Activated CD8-positive, alpha-beta memory T cell treated with anti-CD3 and anti-CD28 coated beads for 4 hours (primary cell): ENCODE measurements at regions not wholly inside any gene's neighbourhood (a gene's known extent, or its start where the extent isn't known, plus 50 kb on each side); places are given as distances from the start of the nearest gene placed in this dataset.

Experiments used
- DNase-seq, 2 donors: peaks; one replicate each; pipeline ENCODE4 v3.0.0-alpha.2; 2020; ENCODE audit warnings: low read depth in 2 of 2

DNA sequence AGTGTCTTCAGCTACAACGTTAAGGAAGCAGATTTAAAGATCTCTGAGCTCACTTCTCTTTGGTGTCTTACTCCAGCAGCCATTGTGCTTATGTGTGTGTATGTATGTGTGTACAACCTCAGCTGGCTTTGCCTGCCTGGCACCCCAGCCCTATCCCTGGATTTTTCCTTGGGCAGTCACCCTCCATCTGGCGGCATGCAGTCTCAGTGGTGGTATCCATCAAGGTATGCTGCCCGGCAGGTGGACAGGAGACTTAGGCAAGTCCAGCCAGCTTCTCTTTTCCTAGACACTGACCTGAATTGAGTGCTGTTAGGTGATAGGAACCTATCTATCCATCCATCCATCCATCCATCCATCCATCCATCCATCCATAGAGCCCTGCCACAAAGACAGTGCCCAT lies 280.8 kb upstream of the CCL2 start:
- no peak for DNase-seq

DNA sequence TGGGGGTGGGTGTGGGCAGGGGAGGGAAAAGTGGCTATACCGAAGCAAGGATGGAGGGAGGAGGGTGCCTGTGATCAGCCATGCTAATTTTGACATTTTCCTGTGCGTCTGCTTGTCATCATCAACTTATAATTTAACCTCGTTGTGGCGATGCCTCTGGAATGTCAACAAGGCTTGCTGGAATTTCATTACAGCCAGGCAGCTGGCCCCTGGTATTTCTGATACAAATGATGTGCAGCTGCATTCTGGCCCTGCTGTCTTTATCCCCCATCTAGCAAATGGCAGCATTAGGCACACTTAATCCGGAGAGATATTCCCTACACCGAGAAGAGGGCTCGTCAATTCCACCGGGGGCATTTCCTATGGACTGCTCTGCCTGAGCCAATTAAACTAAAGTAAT lies 278.3 kb upstream of the CCL2 start:
- no peak for DNase-seq

DNA sequence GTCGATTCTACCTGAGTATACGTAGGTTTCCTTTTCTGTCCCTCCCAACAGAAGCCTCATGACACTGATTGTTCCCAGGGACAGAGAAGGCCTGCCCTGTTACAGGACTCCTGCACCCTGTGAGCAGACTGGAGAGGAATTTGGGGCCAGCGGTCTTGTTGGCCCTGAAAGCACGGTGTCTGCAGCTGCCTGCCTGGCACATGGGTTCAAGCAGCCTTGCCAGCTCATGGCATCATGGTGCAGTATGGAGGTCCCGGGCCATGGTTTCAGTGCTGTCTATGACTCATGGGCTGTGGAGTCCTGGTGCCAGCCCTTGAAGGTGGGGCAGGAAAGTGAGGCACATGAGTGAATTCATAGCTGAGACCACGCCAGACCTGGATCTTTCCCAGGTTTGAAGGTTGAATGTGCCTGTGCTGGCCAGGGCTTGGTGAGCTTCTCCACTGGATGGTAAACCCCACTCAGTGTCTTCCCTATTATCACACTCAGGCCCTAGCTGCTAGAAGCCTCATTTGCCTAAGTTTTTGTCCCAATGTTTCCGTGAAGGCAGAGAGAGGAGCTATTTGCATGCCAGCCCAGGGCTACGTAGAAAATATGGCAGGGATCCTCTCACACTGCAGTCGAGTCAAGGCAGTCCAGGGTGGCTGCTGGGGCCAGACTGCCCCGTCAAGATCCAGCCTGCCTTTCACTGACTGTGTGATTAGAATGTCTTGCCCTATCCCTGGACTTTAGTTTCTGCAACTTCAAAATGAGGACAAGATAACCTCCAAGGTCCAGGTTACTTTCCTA lies 277.2 kb upstream of the CCL2 start:
- no peak for DNase-seq

DNA sequence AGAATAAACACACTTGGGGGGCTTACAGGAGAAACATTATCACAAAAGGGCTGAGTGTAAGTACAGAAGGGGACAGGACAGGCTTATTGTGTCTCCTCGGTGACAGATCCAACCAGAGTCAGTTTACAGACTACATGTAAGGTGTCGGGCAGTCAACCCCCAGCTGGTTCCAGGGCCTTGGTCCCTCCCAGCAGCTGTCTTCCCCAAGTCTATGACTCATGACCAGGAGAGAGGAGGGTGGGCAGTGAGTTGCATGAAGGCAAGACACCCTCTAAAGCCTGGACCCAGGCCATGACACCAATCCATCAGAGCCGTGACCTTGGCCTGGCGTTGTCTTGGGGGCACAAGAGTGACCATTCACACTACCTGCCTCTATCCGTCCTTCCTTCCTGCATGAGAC lies 276.2 kb upstream of the CCL2 start:
- no peak for DNase-seq

DNA sequence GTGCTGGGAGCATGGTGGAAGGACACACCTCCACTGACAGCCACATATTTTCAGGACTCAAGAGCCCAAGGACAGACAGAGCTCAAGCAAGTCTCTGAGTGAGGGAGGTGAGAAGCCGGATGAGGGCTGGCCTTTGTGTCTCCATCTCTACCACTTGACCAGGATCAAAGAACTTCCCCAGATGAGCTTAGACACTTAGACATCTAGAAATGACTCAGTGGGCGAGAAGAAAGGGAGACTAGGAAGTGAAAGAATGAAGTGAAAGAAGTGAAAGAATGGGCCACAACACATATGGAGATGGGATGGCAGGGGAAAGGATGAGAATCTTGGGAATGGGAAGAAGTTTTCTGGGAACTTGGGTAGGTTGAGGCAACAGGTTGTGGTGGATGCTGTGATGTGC lies 274.9 kb upstream of the CCL2 start:
- DNase-seq = no peak

DNA sequence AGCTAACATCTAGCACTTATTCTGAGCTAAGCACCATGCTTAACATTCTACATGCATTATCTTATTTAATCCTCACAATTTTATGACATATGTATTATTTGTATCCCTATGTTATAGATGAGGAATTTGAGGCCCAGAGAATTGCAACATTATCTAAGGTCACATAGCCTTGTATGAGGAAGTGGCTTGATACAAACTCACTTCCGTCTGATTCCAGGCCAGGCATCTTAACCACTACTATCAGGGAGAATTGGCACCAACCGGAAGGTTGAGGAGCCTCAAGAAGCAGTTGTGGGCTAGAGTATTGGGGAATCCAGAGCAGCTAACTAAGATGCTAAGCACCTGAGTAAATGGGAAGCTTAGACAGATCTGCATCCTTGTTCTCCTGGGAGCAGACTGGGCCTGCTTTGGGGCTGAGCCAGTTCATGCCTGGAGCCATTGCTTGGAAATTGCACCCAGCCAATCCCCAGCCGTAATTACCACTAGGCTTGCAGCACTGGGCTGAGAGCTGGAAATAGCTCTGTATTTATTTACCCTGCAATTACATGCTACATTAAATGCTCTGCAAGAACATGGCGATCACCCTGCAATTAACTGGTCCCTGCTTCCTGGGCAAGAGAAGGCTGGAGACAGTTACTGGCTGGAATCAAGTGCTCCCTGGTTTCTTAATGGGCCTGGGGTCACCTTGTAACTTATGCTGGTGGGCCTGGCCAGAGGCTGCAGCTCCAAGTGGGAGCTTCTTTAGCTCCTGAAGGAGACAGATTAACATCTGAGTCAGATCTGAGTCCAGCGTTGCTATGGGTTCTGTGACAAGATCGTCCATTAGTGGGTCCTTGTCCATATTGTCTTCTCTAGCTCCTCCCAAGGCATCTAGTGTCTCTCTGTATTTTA lies 273.1 kb upstream of the CCL2 start:
- no peak for DNase-seq

DNA sequence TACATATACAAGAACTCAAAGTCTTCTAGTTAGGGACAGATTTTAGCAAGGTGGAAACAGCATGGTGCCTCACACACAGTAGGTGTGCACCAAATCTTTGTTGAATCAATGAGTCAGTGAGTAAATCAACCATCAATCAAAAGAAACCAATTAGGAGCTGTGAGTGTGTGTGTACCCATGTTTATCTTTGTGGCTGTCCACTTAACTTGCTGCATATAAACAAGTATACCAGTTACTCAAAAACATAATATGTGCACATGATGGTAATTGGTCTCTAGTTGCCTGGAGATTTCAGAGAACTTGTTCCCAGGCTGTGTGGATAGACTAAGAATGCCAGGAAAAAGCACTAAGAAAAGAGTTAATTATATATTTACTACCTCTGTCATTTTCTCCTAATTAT lies 272.2 kb upstream of the CCL2 start:
- DNase-seq = no peak

DNA sequence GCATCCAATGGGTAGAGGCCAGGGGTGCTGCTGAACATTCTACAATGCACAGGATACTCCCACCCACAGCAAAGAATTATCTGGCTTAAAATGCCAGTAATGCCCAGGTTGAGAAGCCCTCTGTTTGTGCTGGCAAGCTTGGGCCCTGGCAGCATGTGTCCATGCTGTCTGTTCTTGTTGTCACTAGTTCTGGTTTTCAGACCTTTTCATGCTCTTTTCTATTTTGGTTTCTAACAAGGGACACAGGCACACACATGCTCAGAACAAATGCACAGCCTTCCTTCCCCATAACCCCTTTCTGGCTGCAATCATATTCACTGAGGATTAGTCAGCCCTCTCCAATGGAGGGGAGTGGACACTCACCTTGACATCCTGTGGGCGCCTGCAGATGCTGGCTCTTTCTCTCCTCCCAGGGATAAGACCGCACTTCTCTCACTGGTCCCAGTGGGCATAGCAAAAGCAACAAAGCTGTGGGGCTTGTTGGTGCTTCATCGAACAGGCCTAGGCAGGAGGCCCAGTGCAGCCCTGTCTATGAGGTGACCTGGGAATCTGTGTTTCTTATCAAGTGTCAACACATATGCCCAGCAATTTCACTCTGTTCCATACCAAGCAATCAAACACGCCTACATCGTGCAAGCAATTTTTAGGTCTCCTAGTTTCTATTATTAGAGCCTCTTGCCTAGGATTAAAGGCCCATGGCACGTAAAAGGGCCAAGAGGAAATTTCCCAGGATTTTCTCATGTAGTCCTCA lies 271.1 kb upstream of the CCL2 start:
- no peak for DNase-seq

DNA sequence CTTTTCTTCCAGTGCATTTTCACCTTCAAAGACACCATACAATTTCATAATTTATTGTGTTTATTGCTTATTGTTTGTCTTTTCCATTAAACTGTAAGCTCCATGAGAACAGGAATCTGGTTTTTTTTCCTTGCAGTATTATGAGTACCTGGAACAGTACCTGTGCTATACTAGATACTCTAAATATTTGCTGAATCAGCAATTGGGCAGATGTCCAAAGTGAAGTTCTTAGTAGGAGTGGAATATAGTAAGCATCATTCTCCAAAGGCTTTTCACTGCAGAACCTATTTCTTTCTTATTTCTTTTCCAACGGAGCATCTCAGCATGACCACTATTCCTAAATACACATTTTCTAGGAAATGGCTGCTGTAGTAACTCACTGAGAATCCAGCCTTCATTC lies 269.0 kb upstream of the CCL2 start:
- DNase-seq = no peak

DNA sequence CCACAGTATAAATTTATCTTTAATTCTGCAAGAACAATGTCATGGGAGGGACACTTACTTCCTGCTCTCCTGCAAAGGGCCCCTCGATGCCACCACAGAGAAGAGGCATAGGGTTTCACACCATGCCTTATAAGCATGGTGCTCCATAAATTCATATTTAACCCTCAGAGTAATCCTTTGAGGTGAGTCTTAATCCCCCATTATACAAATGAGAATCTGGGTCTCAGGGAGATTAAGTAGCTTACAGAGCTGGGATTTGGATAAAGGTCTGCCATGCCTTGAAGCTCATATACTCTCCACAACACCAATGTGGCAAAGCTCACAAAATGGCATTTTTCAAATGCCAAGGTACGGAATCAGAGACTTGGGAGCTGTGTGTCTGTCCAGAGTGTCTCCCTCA lies 268.5 kb upstream of the CCL2 start:
- no peak for DNase-seq

DNA sequence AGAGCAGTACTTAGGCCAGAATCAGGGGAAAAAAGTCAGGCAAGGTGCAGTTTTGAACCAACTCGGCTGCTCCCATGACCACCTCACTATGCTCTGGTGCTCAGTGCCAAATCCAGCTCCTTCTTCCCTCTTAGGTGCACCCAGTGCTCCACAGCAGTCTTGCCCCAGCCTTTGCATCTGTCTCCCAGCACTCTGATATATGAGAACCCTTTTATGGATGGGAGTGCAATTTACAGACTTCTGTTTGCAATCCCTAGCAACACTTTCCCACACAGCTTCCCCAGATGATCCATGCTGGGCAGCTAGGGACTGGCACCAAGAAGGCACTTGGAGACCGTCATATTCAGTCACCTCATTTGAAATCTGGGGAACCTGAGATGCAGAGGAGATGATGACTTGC lies 267.9 kb upstream of the CCL2 start:
- DNase-seq = no peak

DNA sequence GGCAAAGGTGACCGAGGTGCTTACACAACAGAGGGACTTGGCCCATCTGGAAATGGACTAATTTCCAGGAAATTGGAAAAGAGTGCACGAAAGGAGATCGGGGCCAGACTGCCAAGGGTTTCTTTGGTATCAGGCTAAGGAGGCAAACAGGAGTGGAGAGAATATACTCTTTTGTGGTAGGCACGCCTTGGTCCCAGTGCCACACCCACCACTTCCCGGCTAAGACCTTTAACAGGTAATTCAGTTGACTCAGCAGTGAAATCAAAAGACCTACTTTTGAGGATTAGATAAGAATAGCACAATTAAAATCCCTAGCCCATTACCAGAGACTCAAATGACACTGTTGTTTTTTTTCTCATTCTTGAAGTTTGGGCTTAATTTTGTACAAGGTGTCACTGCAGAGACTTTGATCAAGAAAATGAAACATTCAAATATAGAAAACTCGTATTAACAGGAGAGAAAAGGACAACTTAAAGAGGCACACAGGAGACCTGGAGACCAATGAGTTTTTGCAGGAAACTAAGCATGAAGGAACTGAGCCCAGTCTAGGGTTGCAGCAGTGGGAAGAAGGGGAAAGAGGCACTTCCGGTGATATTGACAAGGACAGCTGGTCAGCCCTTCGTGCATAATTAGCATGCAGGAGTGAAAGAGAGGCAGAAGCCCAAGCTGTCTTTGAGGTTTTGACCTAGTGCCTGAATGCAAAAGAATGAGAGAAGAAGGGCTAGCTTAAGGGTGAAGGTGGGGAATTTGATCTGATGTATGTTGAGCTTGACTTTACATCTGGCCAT lies 265.5 kb upstream of the CCL2 start:
- no peak for DNase-seq

DNA sequence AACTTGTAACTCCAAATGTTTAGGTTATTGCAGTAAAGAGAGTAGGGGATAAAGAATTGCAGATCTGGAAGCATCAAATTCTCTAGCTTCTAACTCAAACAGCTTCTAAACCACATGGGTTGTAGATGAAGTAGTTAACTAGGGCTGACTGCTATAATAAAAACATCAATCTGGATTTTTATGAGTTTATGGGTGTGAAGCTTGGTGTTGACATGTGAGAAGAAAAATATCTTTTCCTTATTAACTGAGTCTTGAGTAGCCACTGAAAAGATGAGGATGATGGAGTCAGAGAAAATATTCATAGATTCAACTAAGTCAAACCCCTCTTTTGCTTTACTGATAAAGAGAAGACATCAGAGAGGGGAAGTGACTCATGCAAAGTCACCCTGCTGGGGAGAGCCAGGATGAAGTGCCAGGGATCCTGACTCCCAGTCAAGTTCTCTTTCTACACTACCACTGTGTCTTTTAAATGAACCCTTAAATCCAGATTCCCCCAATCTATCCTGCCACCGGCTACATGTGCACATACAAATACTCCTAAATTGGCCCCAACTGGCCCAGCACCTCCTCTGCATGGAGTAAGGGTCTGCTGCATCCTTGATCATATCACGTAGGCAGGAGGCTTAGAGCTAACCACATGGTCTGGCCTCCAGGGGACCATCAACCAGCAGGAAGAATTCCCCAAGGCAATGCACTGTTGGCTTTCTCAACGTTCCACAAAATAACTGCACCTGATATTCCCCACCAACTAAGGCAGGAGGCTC lies 264.0 kb upstream of the CCL2 start:
- DNase-seq = no peak

DNA sequence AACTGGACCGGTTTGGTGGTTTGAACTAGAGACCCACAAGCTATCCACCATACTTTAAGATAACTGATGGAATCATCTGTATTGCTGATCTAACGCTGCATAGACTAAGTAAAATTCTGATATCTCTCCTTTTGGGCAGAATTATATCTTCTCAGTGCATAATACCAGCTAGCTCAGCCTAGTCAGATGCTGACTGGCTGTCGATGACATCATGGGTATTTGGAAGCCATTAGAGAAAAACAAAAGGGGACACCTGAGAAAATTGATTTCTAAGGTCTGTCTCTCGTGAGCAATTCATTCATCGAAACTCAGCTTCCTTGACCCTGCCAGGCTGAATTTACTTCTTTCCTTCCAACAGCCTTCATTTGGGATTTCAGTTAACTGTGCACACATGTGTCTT lies 263.0 kb upstream of the CCL2 start:
- no peak for DNase-seq

DNA sequence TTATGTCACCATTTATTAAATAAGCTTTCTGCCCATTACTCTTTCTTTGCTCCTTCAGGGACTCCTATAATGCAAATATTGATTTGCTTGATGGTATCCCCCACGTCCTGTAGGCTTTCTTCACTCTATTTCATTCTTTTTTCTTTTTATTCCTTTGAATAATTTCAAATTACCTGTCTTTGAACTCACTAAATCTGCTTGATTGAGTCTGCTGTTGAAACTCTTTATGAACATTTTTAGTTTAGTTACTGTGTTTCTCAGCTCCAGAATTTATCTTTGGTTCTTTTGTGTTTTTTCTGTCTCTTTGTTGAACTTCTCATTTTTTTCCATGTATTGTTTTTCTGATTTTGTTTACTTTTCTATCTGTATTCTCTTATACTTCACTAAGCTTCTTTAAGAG lies 254.4 kb upstream of the CCL2 start:
- DNase-seq = no peak

DNA sequence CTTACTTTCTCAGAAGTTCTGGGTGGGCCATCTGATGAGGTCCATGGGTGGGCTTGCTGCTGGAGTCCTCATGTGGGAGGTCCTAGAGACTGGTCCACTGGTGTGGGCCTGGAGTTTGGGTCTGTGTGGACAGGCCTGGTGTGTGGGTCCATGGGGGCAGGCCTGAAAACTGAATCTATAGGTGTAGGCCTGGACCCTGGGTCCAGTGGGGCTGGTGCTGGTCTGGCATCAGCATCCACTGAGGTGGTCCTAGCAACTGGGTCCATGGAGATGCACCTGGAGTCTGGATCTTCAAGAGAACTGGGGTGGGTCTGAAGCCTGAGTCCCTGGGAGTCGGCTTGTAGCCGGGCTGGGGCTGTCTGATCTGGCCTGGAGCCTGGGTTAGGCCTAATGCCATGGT lies 253.8 kb upstream of the CCL2 start:
- DNase-seq = no peak

DNA sequence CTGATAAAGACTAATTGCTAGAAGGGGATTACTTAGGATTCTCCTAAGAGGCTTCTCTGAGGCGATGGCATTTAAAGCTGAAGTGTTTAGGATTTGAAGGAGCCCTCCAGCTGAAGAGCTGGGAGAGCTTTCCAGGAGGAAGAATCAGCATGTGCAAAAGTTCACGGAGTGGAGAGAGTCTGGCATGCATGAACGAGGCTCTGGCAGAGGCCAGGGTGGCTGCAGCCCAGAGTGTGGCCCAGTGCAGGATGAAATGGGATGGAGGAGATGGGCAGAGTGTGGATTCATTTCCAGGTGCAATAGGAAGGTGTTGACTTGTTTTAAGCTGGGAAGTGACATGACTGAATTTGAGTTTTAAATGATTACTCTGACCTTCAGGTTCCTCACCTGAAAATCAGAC lies 249.0 kb upstream of the CCL2 start:
- DNase-seq = no peak

DNA sequence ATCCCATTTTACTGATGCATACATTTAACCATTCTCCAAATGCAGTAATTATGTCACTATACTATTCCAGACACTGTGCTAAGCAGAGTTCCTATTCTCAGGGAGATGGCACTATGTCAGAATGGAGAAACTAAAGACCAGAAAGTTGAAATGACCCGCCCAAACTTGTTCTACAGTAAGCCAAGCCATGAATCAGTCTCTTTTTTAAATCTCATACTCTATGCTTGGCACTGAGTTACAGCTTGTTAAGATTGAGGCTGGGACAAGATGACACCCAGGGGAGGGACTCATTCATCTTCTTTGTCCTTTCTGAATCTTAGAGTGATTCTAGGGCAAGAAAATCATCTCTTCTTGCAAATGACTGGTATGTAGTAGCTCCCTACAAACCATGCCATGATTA lies 247.0 kb upstream of the CCL2 start:
- DNase-seq = no peak

DNA sequence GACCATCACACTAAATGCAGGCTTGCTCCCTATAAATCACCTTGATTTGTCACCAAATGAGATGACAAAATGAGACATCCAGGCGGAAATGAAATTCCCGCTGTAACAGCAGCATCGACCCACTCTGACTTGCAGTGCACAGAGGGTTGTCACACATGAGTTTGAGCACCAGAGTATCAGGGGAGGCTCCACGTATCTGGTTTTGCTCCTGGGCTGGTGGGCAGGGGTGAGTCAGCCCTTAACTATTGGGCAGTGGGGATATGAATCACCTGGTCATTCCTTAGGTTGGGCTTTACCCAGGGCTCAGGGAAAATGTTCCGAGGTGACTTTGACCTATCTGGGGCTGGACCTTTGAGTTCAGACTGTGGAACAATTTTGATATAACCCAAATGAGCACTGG lies 245.2 kb upstream of the CCL2 start:
- DNase-seq = no peak

DNA sequence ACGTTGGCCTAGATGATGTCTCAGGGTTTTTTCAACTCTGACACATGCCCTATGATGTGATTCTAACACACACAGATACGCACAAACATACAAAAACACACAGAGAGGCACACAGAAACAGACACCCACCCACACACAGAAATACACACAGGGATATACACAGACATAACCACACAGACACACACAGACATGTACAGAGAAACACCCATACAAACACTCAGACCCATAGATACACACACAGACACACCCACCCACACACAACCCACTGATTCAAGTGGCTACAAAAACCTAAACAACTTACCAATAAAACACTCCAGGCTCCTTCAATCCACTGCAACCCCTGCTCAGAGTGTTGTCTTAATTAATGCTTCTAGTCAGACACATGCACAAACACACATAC lies 244.6 kb upstream of the CCL2 start:
- no peak for DNase-seq

DNA sequence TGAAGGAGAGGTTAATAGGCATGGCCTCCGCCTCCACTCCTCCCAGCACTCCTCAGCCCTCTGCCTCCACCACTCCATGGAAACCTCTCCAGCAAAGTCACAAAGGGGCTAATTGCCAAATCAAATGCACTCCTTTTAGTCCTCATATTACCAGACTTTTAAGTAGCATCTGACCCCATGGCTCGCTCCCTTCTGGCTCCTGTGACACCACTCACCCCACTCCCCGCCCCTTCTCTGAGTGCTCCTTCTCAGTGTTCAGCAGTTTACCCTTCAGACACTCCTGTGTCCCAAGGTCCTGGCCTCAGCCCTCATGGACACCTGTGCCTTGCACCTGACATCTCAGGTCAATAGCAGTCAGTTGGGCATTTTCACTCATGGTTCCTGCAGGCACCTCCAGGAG lies 243.5 kb upstream of the CCL2 start:
- no peak for DNase-seq
